ENCODE measurements at regions not wholly inside any gene's neighbourhood (a gene's known extent, or its start where the extent isn't known, plus 50 kb on each side); places are given as distances from the start of the nearest gene placed in this dataset.

- no peak for TF ChIP-seq CTCF (IDR thresholded peaks at IDR 0.05)
- TF ChIP-seq POLR2A (IDR thresholded peaks at IDR 0.05), result no peak
Measured at GRCh38 chr12:28866715-28867503, 282.2 kb upstream of the FAR2 start.

All from right lobe of liver (tissue), 4 donors.